ENCODE measurements at regions not wholly inside any gene's neighbourhood (a gene's known extent, or its start where the extent isn't known, plus 50 kb on each side); places are given as distances from the start of the nearest gene placed in this dataset.
"Not testable (repeated sequence)": the region's sequence is repeated elsewhere in the genome, so short reads cannot be mapped to it uniquely, and the experiment has no call there.

- Histone ChIP-seq H3K36me3 (ENCODE audit: insufficient read depth, insufficient read length, low read length) (no peaks in the 10 kb centered on the region), H3K4me1 (ENCODE audit: insufficient read depth, insufficient read length) (peaks cover 21% of the 10 kb centered on the region), H3K27me3 (ENCODE audit: insufficient read depth, insufficient read length) (no peaks in the 10 kb centered on the region), H3K4me3 (ENCODE audit: insufficient read length, low read depth) (no peak overlapping the region), H3K9ac (ENCODE audit: insufficient read length, low read depth) (no peak overlapping the region), H3K9me3 (ENCODE audit: insufficient read depth, low read length) (no peaks in the 10 kb centered on the region; the same call in 1 of the 2 replicates)
- DNase-seq (ENCODE audit: low read depth, low spot score), result no peak
- no peak for TF ChIP-seq YY1 (IDR thresholded peaks at IDR 0.05; ENCODE audit: insufficient read depth, insufficient read length)
- no peak for TF ChIP-seq SUZ12 (IDR thresholded peaks at IDR 0.05; ENCODE audit: extremely low read depth, insufficient read depth, insufficient read length)
- TF ChIP-seq ZNF274 (IDR thresholded peaks at IDR 0.05; ENCODE audit: low read depth, low read length), result no peak
These were observed 89.4 kb downstream of the PLXNA1 start for GRCh38 chr3:127072221-127072771.

DNA sequence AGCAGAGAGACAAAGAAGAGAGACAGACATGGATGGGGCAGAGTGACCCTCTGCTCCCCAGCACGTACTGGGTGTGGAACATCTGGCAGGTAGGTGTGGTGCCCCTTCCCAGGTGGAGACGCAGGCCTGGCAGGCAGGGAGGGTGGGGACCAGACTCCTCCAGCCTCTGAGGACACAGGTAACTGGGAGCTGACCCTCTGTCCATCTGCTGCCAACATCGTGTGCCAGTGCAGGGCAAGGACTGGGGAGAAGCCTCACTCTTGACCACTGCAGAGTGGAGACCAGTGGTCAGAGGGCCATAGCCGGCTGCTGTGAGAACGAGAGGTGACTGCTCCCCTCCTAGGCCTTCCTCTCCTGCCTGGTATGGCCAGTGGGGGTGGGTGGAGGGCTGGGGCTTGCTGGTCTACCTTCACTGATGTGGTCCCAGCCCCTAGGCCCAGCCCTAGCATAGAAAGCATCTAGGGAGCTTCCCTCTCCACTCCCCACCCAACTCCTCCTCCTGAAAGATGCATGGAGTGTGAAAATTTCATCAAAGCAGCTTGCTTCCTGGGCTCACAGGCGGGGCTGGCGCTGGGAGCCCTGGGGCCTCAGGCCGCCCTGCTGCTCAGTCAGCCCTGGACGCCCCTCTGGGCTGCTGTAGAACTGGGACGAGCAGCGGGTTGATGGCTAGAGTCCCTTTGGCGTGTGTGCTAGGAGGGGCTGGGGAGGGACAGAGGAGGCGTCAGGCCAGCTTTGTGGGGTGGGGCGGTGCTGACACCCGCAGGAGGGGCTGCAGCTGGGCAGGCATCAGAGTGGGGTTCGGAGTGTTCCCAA is 90.3 kb downstream of the PLXNA1 start:
- TF ChIP-seq YY1 (IDR thresholded peaks at IDR 0.05; ENCODE audit: insufficient read depth, insufficient read length), result no peak
- no peak for TF ChIP-seq ZNF274 (IDR thresholded peaks at IDR 0.05; ENCODE audit: low read depth, low read length)
- no peak for TF ChIP-seq SUZ12 (IDR thresholded peaks at IDR 0.05; ENCODE audit: extremely low read depth, insufficient read depth, insufficient read length)
- no peaks in the 10 kb centered on the region for H3K27me3 ChIP-seq (ENCODE audit: insufficient read depth, insufficient read length)
- H3K9me3 ChIP-seq (ENCODE audit: insufficient read depth, low read length), result no peaks in the 10 kb centered on the region; the same call in 1 of the 2 replicates
- H3K9ac ChIP-seq (ENCODE audit: insufficient read length, low read depth), result no peak overlapping the region
- no peaks in the 10 kb centered on the region for H3K36me3 ChIP-seq (ENCODE audit: insufficient read depth, insufficient read length, low read length)
- no peak overlapping the region for H3K4me3 ChIP-seq (ENCODE audit: insufficient read length, low read depth)
- peaks cover 21% of the 10 kb centered on the region for H3K4me1 ChIP-seq (ENCODE audit: insufficient read depth, insufficient read length)
- no peak for DNase-seq (ENCODE audit: low read depth, low spot score)

GRCh38 chr3:127073941-127074820 is 91.3 kb downstream of the PLXNA1 start:
- Histone ChIP-seq H3K36me3 (ENCODE audit: insufficient read depth, insufficient read length, low read length) (no peaks in the 10 kb centered on the region), H3K9me3 (ENCODE audit: insufficient read depth, low read length) (no peaks in the 10 kb centered on the region; the same call in 1 of the 2 replicates), H3K9ac (ENCODE audit: insufficient read length, low read depth) (peak overlapping the region; percentile 8), H3K4me1 (ENCODE audit: insufficient read depth, insufficient read length) (peaks cover 21% of the 10 kb centered on the region), H3K4me3 (ENCODE audit: insufficient read length, low read depth) (no peak overlapping the region), H3K27me3 (ENCODE audit: insufficient read depth, insufficient read length) (no peaks in the 10 kb centered on the region)
- TF ChIP-seq ZNF274 (IDR thresholded peaks at IDR 0.05; ENCODE audit: low read depth, low read length) (no peak), YY1 (IDR thresholded peaks at IDR 0.05; ENCODE audit: insufficient read depth, insufficient read length) (no peak), SUZ12 (IDR thresholded peaks at IDR 0.05; ENCODE audit: extremely low read depth, insufficient read depth, insufficient read length) (no peak)
- DNase-seq (ENCODE audit: low read depth, low spot score), result no peak

DNA sequence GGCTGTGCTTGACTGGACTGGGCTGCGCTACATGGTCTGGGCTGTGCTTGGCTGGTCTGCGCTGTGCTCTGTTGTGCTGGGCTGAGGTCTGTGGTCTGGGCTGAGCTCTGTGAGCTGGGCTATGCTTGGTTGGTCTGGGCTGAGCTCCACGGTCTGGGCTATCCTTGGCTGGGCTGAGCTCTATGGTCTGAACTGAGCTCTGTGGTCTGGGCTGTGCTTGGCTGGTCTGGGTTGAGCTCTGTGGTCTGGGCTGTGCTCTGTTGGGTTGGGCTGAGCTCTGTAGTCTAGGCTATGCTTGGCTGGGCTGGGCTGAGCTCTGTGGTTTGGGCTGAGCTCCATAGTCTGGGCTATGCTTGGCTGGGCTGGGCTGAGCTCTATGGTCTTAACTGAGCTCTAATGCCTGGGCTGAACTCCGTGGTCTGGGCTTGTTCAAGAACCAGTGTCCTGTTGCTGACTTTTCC is 92.0 kb downstream of the PLXNA1 start:
- TF ChIP-seq YY1 (IDR thresholded peaks at IDR 0.05; ENCODE audit: insufficient read depth, insufficient read length), result no peak
- no peak for TF ChIP-seq ZNF274 (IDR thresholded peaks at IDR 0.05; ENCODE audit: low read depth, low read length)
- TF ChIP-seq SUZ12 (IDR thresholded peaks at IDR 0.05; ENCODE audit: extremely low read depth, insufficient read depth, insufficient read length), result no peak
- no peaks in the 10 kb centered on the region for H3K36me3 ChIP-seq (ENCODE audit: insufficient read depth, insufficient read length, low read length)
- DNase-seq (ENCODE audit: low read depth, low spot score), result peak; percentile 78
- no peaks in the 10 kb centered on the region; the same call in 1 of the 2 replicates for H3K9me3 ChIP-seq (ENCODE audit: insufficient read depth, low read length)
- no peaks in the 10 kb centered on the region for H3K27me3 ChIP-seq (ENCODE audit: insufficient read depth, insufficient read length)
- H3K9ac ChIP-seq (ENCODE audit: insufficient read length, low read depth), result no peak overlapping the region
- H3K4me1 ChIP-seq (ENCODE audit: insufficient read depth, insufficient read length), result peaks cover 21% of the 10 kb centered on the region
- H3K4me3 ChIP-seq (ENCODE audit: insufficient read length, low read depth), result no peak overlapping the region

- H3K4me1 ChIP-seq (ENCODE audit: insufficient read depth, insufficient read length), result peaks cover 21% of the 10 kb centered on the region
- not testable (repeated sequence) for DNase-seq (ENCODE audit: low read depth, low spot score); H3K9me3 ChIP-seq (ENCODE audit: insufficient read depth, low read length); H3K4me3 ChIP-seq (ENCODE audit: insufficient read length, low read depth); H3K9ac ChIP-seq (ENCODE audit: insufficient read length, low read depth); H3K27me3 ChIP-seq (ENCODE audit: insufficient read depth, insufficient read length); H3K36me3 ChIP-seq (ENCODE audit: insufficient read depth, insufficient read length, low read length)
These were observed 93.5 kb downstream of the PLXNA1 start for GRCh38 chr3:127076166-127076992.

- TF ChIP-seq ZNF274 (IDR thresholded peaks at IDR 0.05; ENCODE audit: low read depth, low read length) (no peak), YY1 (IDR thresholded peaks at IDR 0.05; ENCODE audit: insufficient read depth, insufficient read length) (no peak), SUZ12 (IDR thresholded peaks at IDR 0.05; ENCODE audit: extremely low read depth, insufficient read depth, insufficient read length) (no peak)
- no peak overlapping the region for H3K4me3 ChIP-seq (ENCODE audit: insufficient read length, low read depth)
- no peaks in the 10 kb centered on the region; the same call in 1 of the 2 replicates for H3K9me3 ChIP-seq (ENCODE audit: insufficient read depth, low read length)
- H3K9ac ChIP-seq (ENCODE audit: insufficient read length, low read depth), result no peak overlapping the region
- H3K36me3 ChIP-seq (ENCODE audit: insufficient read depth, insufficient read length, low read length), result no peaks in the 10 kb centered on the region
- peaks cover 21% of the 10 kb centered on the region for H3K4me1 ChIP-seq (ENCODE audit: insufficient read depth, insufficient read length)
- DNase-seq (ENCODE audit: low read depth, low spot score), result no peak
- H3K27me3 ChIP-seq (ENCODE audit: insufficient read depth, insufficient read length), result no peaks in the 10 kb centered on the region
These were observed 94.2 kb downstream of the PLXNA1 start for GRCh38 chr3:127077068-127077467.

Data from NT2/D1 (cell line).